ENCODE measurements at regions not wholly inside any gene's neighbourhood (a gene's known extent, or its start where the extent isn't known, plus 50 kb on each side); places are given as distances from the start of the nearest gene placed in this dataset.
"Not testable (repeated sequence)": the region's sequence is repeated elsewhere in the genome, so short reads cannot be mapped to it uniquely, and the experiment has no call there.

- not testable (repeated sequence) for H3K4me3 Mint-ChIP-seq (ENCODE audit: unreplicated experiment); DNase-seq; H3K27ac Mint-ChIP-seq (ENCODE audit: unreplicated experiment); H3K4me1 Mint-ChIP-seq (ENCODE audit: low read depth, unreplicated experiment); H3K9me3 Mint-ChIP-seq (ENCODE audit: unreplicated experiment); H3K36me3 Mint-ChIP-seq (ENCODE audit: unreplicated experiment); H3K27me3 Mint-ChIP-seq (ENCODE audit: unreplicated experiment)
Measured at GRCh38 chr17:46460129-46460528, 52.1 kb upstream of the LRRC37A2 start.

- H3K27ac Mint-ChIP-seq (ENCODE audit: unreplicated experiment); H3K4me1 Mint-ChIP-seq (ENCODE audit: low read depth, unreplicated experiment); H3K4me3 Mint-ChIP-seq (ENCODE audit: unreplicated experiment); H3K27me3 Mint-ChIP-seq (ENCODE audit: unreplicated experiment); H3K9me3 Mint-ChIP-seq (ENCODE audit: unreplicated experiment); DNase-seq; H3K36me3 Mint-ChIP-seq (ENCODE audit: unreplicated experiment): not testable (repeated sequence)
Measured at GRCh38 chr17:46455069-46455468, 57.2 kb upstream of the LRRC37A2 start.

- H3K27ac Mint-ChIP-seq (ENCODE audit: unreplicated experiment); H3K27me3 Mint-ChIP-seq (ENCODE audit: unreplicated experiment); H3K4me3 Mint-ChIP-seq (ENCODE audit: unreplicated experiment); H3K36me3 Mint-ChIP-seq (ENCODE audit: unreplicated experiment); DNase-seq; H3K4me1 Mint-ChIP-seq (ENCODE audit: low read depth, unreplicated experiment); H3K9me3 Mint-ChIP-seq (ENCODE audit: unreplicated experiment): not testable (repeated sequence)
Measured at GRCh38 chr17:46454572-46454971, 57.7 kb upstream of the LRRC37A2 start.

- DNase-seq; H3K27ac Mint-ChIP-seq (ENCODE audit: unreplicated experiment); H3K27me3 Mint-ChIP-seq (ENCODE audit: unreplicated experiment); H3K4me1 Mint-ChIP-seq (ENCODE audit: low read depth, unreplicated experiment); H3K9me3 Mint-ChIP-seq (ENCODE audit: unreplicated experiment); H3K4me3 Mint-ChIP-seq (ENCODE audit: unreplicated experiment); H3K36me3 Mint-ChIP-seq (ENCODE audit: unreplicated experiment): not testable (repeated sequence)
Measured at GRCh38 chr17:46453077-46453476, 59.2 kb upstream of the LRRC37A2 start.

GRCh38 chr17:46445849-46446248 lies 66.4 kb upstream of the LRRC37A2 start:
- DNase-seq; H3K27me3 Mint-ChIP-seq (ENCODE audit: unreplicated experiment); H3K4me1 Mint-ChIP-seq (ENCODE audit: low read depth, unreplicated experiment); H3K4me3 Mint-ChIP-seq (ENCODE audit: unreplicated experiment); H3K9me3 Mint-ChIP-seq (ENCODE audit: unreplicated experiment); H3K36me3 Mint-ChIP-seq (ENCODE audit: unreplicated experiment); H3K27ac Mint-ChIP-seq (ENCODE audit: unreplicated experiment): not testable (repeated sequence)

GRCh38 chr17:46445411-46445810 lies 66.9 kb upstream of the LRRC37A2 start:
- H3K27ac Mint-ChIP-seq (ENCODE audit: unreplicated experiment); DNase-seq; H3K36me3 Mint-ChIP-seq (ENCODE audit: unreplicated experiment); H3K4me3 Mint-ChIP-seq (ENCODE audit: unreplicated experiment); H3K27me3 Mint-ChIP-seq (ENCODE audit: unreplicated experiment); H3K9me3 Mint-ChIP-seq (ENCODE audit: unreplicated experiment); H3K4me1 Mint-ChIP-seq (ENCODE audit: low read depth, unreplicated experiment): not testable (repeated sequence)

- H3K4me1 Mint-ChIP-seq (ENCODE audit: low read depth, unreplicated experiment); H3K36me3 Mint-ChIP-seq (ENCODE audit: unreplicated experiment); H3K27me3 Mint-ChIP-seq (ENCODE audit: unreplicated experiment); H3K4me3 Mint-ChIP-seq (ENCODE audit: unreplicated experiment); DNase-seq; H3K9me3 Mint-ChIP-seq (ENCODE audit: unreplicated experiment); H3K27ac Mint-ChIP-seq (ENCODE audit: unreplicated experiment): not testable (repeated sequence)
Measured at GRCh38 chr17:46442153-46442552, 70.1 kb upstream of the LRRC37A2 start.

GRCh38 chr17:46440665-46441064 lies 71.6 kb upstream of the LRRC37A2 start:
- H3K27ac Mint-ChIP-seq (ENCODE audit: unreplicated experiment); H3K4me1 Mint-ChIP-seq (ENCODE audit: low read depth, unreplicated experiment): not testable (repeated sequence)

GRCh38 chr17:46434450-46435062 lies 73.0 kb upstream of the ARL17B start:
- not testable (repeated sequence) for H3K27me3 Mint-ChIP-seq (ENCODE audit: unreplicated experiment); H3K36me3 Mint-ChIP-seq (ENCODE audit: unreplicated experiment)

More at GRCh38 chr17:46440665-46441064, 71.6 kb upstream of the LRRC37A2 start:
- H3K9me3 Mint-ChIP-seq (ENCODE audit: unreplicated experiment); H3K27me3 Mint-ChIP-seq (ENCODE audit: unreplicated experiment); H3K36me3 Mint-ChIP-seq (ENCODE audit: unreplicated experiment); H3K4me3 Mint-ChIP-seq (ENCODE audit: unreplicated experiment); DNase-seq: not testable (repeated sequence)

GRCh38 chr17:46430300-46430699 lies 68.7 kb upstream of the ARL17B start:
- not testable (repeated sequence) for H3K36me3 Mint-ChIP-seq (ENCODE audit: unreplicated experiment); H3K27me3 Mint-ChIP-seq (ENCODE audit: unreplicated experiment); H3K27ac Mint-ChIP-seq (ENCODE audit: unreplicated experiment); H3K4me3 Mint-ChIP-seq (ENCODE audit: unreplicated experiment); H3K9me3 Mint-ChIP-seq (ENCODE audit: unreplicated experiment); H3K4me1 Mint-ChIP-seq (ENCODE audit: low read depth, unreplicated experiment); DNase-seq

More at GRCh38 chr17:46434450-46435062, 73.0 kb upstream of the ARL17B start:
- H3K4me1 Mint-ChIP-seq (ENCODE audit: low read depth, unreplicated experiment); DNase-seq; H3K27ac Mint-ChIP-seq (ENCODE audit: unreplicated experiment); H3K9me3 Mint-ChIP-seq (ENCODE audit: unreplicated experiment); H3K4me3 Mint-ChIP-seq (ENCODE audit: unreplicated experiment): not testable (repeated sequence)

- DNase-seq; H3K9me3 Mint-ChIP-seq (ENCODE audit: unreplicated experiment); H3K4me3 Mint-ChIP-seq (ENCODE audit: unreplicated experiment); H3K36me3 Mint-ChIP-seq (ENCODE audit: unreplicated experiment); H3K27me3 Mint-ChIP-seq (ENCODE audit: unreplicated experiment); H3K4me1 Mint-ChIP-seq (ENCODE audit: low read depth, unreplicated experiment); H3K27ac Mint-ChIP-seq (ENCODE audit: unreplicated experiment): not testable (repeated sequence)
Measured at GRCh38 chr17:46429675-46430074, 68.1 kb upstream of the ARL17B start.
